ENCODE measurements at regions not wholly inside any gene's neighbourhood (a gene's known extent, or its start where the extent isn't known, plus 50 kb on each side); places are given as distances from the start of the nearest gene placed in this dataset.

GRCh38 chr15:69893086-69893485 lies 204.6 kb downstream of the TLE3 start:
- ATAC-seq = no peak
- Histone ChIP-seq H3K27ac (no peak overlapping the region), H3K9me3 (no peaks in the 10 kb centered on the region), H3K36me3 (no peaks in the 10 kb centered on the region), H3K4me3 (no peak overlapping the region), H3K27me3 (ENCODE audit: low read depth) (peaks cover 3% of the 10 kb centered on the region), H3K4me1 (no peaks in the 10 kb centered on the region)
- no peak for TF ChIP-seq CTCF (IDR thresholded peaks at IDR 0.05)
- no peak for DNase-seq
- intact Hi-C loops (cut with DNase I) = no loop called here

DNA sequence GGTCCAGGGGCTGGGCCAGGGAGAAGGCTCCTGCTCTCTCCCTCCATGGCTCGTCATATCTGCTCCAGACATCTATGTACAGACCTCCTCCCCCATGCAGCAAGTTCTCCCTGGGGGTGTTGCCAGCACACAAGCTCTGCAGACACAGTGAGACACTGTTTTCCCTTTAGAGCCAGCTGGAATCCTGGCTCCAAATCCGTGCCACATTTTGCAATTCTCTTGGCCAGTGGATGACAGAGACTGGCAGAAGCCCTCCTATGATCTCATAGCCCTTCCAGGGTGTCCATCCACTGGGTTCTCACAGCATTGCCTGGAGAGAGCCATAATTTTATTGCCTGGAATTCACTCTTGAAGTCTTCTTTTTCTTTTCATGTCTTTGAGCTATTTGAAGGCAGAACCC lies 203.9 kb downstream of the TLE3 start:
- ATAC-seq (peak; percentile 37 to 44), DNase-seq (no peak)
- TF ChIP-seq CTCF (IDR thresholded peaks at IDR 0.05) = no peak
- Histone ChIP-seq H3K27me3 (ENCODE audit: low read depth) (peaks cover 3% of the 10 kb centered on the region), H3K4me1 (no peaks in the 10 kb centered on the region), H3K27ac (no peak overlapping the region), H3K4me3 (no peak overlapping the region), H3K36me3 (no peaks in the 10 kb centered on the region), H3K9me3 (no peaks in the 10 kb centered on the region)
- intact Hi-C loops (cut with DNase I) = no loop called here

GRCh38 chr15:69895202-69895601 lies 202.5 kb downstream of the TLE3 start:
- Histone ChIP-seq H3K27me3 (ENCODE audit: low read depth) (peaks cover 3% of the 10 kb centered on the region), H3K27ac (no peak overlapping the region), H3K9me3 (no peaks in the 10 kb centered on the region), H3K4me1 (no peaks in the 10 kb centered on the region), H3K4me3 (no peak overlapping the region), H3K36me3 (no peaks in the 10 kb centered on the region)
- DNase-seq = no peak
- no peak for ATAC-seq
- intact Hi-C loops (cut with DNase I) = no loop called here
- TF ChIP-seq CTCF (IDR thresholded peaks at IDR 0.05) = no peak

- Histone ChIP-seq H3K27me3 (ENCODE audit: low read depth) (peaks cover 3% of the 10 kb centered on the region), H3K27ac (no peak overlapping the region), H3K4me1 (no peaks in the 10 kb centered on the region), H3K4me3 (no peak overlapping the region), H3K36me3 (no peaks in the 10 kb centered on the region), H3K9me3 (no peaks in the 10 kb centered on the region)
- no peak for ATAC-seq
- intact Hi-C loops (cut with DNase I) = no loop called here
- TF ChIP-seq CTCF (IDR thresholded peaks at IDR 0.05) = no peak
- no peak for DNase-seq
Observed at GRCh38 chr15:69896606-69897005, 201.1 kb downstream of the TLE3 start.

DNA sequence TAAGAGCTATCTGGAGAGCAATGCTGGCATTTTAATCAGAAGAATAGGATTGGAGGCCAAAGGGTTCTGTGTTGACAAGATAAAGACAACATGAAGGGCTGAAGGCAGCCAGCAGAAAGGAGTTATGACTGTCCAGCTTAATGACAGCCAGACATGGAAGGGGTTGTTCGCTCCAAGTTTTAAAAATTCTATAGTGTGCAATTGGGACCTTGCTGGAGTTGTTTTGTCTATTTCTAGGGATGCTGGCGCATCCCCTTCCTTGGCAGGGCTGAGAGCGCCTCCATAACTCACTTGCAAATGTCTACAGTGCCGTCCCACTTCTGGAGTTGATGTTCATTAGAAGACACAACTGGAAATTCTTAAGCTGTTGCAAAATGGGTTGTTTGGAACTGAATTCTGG lies 200.7 kb downstream of the TLE3 start:
- Histone ChIP-seq H3K36me3 (no peaks in the 10 kb centered on the region), H3K27me3 (ENCODE audit: low read depth) (peaks cover 3% of the 10 kb centered on the region), H3K4me3 (no peak overlapping the region), H3K4me1 (no peaks in the 10 kb centered on the region), H3K27ac (no peak overlapping the region), H3K9me3 (no peaks in the 10 kb centered on the region)
- ATAC-seq = no peak
- intact Hi-C loops (cut with DNase I) = no loop called here
- DNase-seq = no peak
- no peak for TF ChIP-seq CTCF (IDR thresholded peaks at IDR 0.05)
